Skin of body (tissue), 1 donor: ENCODE measurements at regions not wholly inside any gene's neighbourhood (a gene's known extent, or its start where the extent isn't known, plus 50 kb on each side); places are given as distances from the start of the nearest gene placed in this dataset.
"Not testable (repeated sequence)": the region's sequence is repeated elsewhere in the genome, so short reads cannot be mapped to it uniquely, and the experiment has no call there.

Experiments used
- DNase-seq: peaks from one replicate; lab custom pipeline; 2025; lab: John Stamatoyannopoulos, UW

GRCh38 chr6:71707059-71707458 lies 179.3 kb upstream of the RIMS1 start:
- no peak for DNase-seq

- no peak for DNase-seq
These were observed 165.6 kb upstream of the RIMS1 start for GRCh38 chr6:71720705-71721104.

GRCh38 chr6:71721642-71722041 lies 164.7 kb upstream of the RIMS1 start:
- DNase-seq: no peak

GRCh38 chr6:71722736-71723135 lies 163.6 kb upstream of the RIMS1 start:
- no peak for DNase-seq

- DNase-seq: no peak
These were observed 161.8 kb upstream of the RIMS1 start for GRCh38 chr6:71724456-71725125.

- DNase-seq: no peak
These were observed 161.3 kb upstream of the RIMS1 start for GRCh38 chr6:71725126-71725470.

GRCh38 chr6:71726121-71726520 lies 160.2 kb upstream of the RIMS1 start:
- DNase-seq: no peak

- DNase-seq: no peak
These were observed 158.6 kb upstream of the RIMS1 start for GRCh38 chr6:71727632-71728294.

GRCh38 chr6:71730284-71730683 lies 156.1 kb upstream of the RIMS1 start:
- no peak for DNase-seq

GRCh38 chr6:71733970-71734899 lies 152.1 kb upstream of the RIMS1 start:
- no peak for DNase-seq

- DNase-seq: no peak
These were observed 148.4 kb upstream of the RIMS1 start for GRCh38 chr6:71737953-71738352.

- DNase-seq: no peak
These were observed 140.8 kb upstream of the RIMS1 start for GRCh38 chr6:71745525-71745924.

GRCh38 chr6:71766146-71766760 lies 120.1 kb upstream of the RIMS1 start:
- DNase-seq: no peak

GRCh38 chr6:71766796-71767195 lies 119.6 kb upstream of the RIMS1 start:
- DNase-seq: no peak

- DNase-seq: no peak
These were observed 118.0 kb upstream of the RIMS1 start for GRCh38 chr6:71768356-71768755.

- no peak for DNase-seq
These were observed 77.5 kb upstream of the RIMS1 start for GRCh38 chr6:71808865-71809264.

GRCh38 chr6:71810880-71811279 lies 75.5 kb upstream of the RIMS1 start:
- DNase-seq: no peak

GRCh38 chr6:71822625-71823024 lies 63.7 kb upstream of the RIMS1 start:
- DNase-seq: no peak

GRCh38 chr6:71832110-71832764 lies 54.1 kb upstream of the RIMS1 start:
- not testable (repeated sequence) for DNase-seq
